ENCODE measurements at regions not wholly inside any gene's neighbourhood (a gene's known extent, or its start where the extent isn't known, plus 50 kb on each side); places are given as distances from the start of the nearest gene placed in this dataset.

DNA sequence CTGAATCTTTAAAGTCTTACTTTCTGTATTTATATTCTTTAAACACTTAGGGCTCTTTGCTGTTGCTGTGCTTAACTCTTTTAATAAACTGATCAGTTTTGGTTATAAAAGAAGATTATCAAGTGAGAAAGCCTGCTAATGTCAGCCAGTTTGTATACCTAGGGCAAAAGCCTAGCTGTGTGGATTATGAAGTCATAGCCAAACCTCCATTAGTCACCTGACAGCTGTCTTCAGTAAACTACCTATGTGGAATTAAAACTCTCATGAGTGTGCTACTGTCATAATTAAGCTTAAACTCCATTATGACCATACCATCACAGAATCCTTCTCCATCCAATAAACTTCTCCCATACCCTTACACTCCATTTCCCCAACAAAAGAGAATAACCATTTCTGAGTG is 762.7 kb downstream of the NTRK3 start:
- H3K27ac ChIP-seq, result no peak overlapping the region
- H3K4me1 ChIP-seq, result no peaks in the 10 kb centered on the region
- TF ChIP-seq CTCF (IDR thresholded peaks at IDR 0.05 in 8 of 11, conservative IDR thresholded peaks at IDR 0.05 in 3 of 11), result no peak
- no peak for TF ChIP-seq POLR2AphosphoS5 (IDR thresholded peaks at IDR 0.05)
- TF ChIP-seq POLR2A (IDR thresholded peaks at IDR 0.05), result no peak
- intact Hi-C loops (cut with DNase I; ENCODE audit: low total_unique reads), result no loop called here
- H3K9me3 ChIP-seq, result peaks cover 0 to 7% (median 1%) of the 10 kb centered on the region in 8 donors
- DNase-seq, result no peak
- no peaks in the 10 kb centered on the region for H3K27me3 ChIP-seq (replicated peaks in 1 of 7)
- H3K4me3 ChIP-seq, result no peak overlapping the region
- H3K36me3 ChIP-seq, result no peaks in the 10 kb centered on the region

DNA sequence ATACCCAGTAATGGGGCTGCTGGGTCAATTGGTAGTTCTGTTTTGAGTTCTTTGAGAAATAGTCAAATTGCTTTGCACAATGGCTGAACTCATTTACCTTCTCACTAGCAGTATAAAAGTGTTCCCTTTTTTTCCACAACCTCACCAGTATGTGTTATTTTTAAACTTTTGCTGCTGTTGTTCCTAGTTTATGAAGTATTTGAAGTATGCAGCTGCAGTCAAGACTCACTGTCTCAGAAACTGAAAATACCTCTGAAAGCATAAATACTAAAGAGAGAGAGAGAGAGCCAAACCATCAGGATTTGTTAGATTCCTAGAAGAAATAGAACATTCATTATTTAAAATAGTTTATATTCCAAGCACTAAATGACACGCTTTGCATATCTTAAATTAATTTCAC is 764.2 kb downstream of the NTRK3 start:
- Histone ChIP-seq H3K27ac (no peak overlapping the region), H3K27me3 (replicated peaks in 1 of 7) (no peaks in the 10 kb centered on the region), H3K36me3 (no peaks in the 10 kb centered on the region), H3K9me3 (peaks cover 0 to 7% (median 1%) of the 10 kb centered on the region in 8 donors), H3K4me3 (no peak overlapping the region), H3K4me1 (no peaks in the 10 kb centered on the region)
- WGBS, 5 donors, result 79 to 97% (median 87%) methylated on average over 1 of the region's 1 CpG
- no peak for TF ChIP-seq POLR2A (IDR thresholded peaks at IDR 0.05)
- no peak for TF ChIP-seq POLR2AphosphoS5 (IDR thresholded peaks at IDR 0.05)
- no peak for TF ChIP-seq CTCF (IDR thresholded peaks at IDR 0.05 in 8 of 11, conservative IDR thresholded peaks at IDR 0.05 in 3 of 11)
- no peak for DNase-seq
- intact Hi-C loops (cut with DNase I; ENCODE audit: low total_unique reads), result no loop called here

DNA sequence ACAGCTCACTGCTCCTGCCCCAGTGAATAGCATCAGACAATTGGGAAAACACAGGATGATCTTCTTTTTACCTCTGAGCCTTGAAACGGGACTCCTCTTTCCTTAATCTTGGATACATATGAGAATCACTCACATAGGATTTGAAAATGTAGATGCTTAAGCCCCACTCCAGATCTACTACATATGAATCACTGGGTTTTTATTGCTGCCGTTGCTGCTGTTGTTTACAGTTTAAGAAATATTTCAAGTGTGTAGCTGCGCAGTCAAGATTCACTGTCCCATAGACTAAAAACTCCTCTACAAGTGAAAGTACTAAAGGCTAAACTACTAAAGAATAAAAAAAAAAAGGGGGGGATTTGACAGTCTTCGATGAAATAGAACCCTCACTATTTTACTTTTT is 765.9 kb downstream of the NTRK3 start:
- TF ChIP-seq POLR2AphosphoS5 (IDR thresholded peaks at IDR 0.05) (no peak), CTCF (IDR thresholded peaks at IDR 0.05 in 8 of 11, conservative IDR thresholded peaks at IDR 0.05 in 3 of 11) (no peak), POLR2A (IDR thresholded peaks at IDR 0.05) (no peak)
- H3K4me3 ChIP-seq, result no peak overlapping the region
- no peaks in the 10 kb centered on the region for H3K4me1 ChIP-seq
- intact Hi-C loops (cut with DNase I; ENCODE audit: low total_unique reads), result no loop called here
- H3K9me3 ChIP-seq, result peaks cover 0 to 7% (median 1%) of the 10 kb centered on the region in 8 donors
- DNase-seq, result no peak
- H3K36me3 ChIP-seq, result no peaks in the 10 kb centered on the region
- 68 to 83% (median 73%) methylated on average over 4 of the region's 4 CpGs for WGBS, 5 donors
- H3K27me3 ChIP-seq (replicated peaks in 1 of 7), result no peaks in the 10 kb centered on the region
- H3K27ac ChIP-seq, result no peak overlapping the region

DNA sequence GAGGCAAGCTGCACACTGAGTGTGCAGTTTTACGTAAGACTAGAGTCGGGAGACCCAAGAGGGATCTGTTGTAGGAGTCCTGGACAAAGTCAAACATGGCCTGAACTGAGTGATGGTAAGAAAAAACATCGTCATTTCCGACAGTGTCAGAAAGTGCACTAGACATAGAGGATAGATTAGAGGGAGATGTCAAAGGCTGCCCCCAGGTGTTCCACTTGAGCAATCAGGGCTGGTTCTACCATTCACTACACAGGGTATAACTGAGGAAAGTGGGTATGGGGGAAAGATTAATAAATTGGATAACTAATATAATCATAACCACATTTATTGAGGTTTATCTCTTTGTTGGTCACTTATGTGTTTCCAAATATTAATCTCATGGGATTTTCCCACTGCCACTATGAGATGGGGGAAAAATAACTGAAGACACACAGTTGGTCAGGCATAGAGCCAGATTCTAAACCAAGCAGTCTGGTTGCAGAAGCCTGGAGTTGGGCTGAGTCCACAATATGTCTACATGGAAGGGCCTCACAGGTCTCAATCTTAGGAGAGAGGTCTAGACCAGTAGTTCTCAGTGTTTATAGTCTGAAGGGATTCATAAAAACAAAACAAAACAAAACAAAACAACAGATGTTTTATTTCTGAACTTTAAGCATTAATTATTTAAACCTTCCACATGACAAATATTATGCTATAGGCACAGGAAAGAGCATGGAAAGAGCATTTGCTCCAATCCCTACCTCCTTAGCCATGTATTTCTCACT is 766.5 kb downstream of the NTRK3 start:
- WGBS, 5 donors, result 79 to 90% (median 82%) methylated on average over 4 of the region's 4 CpGs
- Histone ChIP-seq H3K9me3 (peaks cover 0 to 7% (median 1%) of the 10 kb centered on the region in 8 donors), H3K27me3 (replicated peaks in 1 of 7) (no peaks in the 10 kb centered on the region), H3K27ac (no peak overlapping the region), H3K36me3 (no peaks in the 10 kb centered on the region), H3K4me3 (no peak overlapping the region), H3K4me1 (no peaks in the 10 kb centered on the region)
- TF ChIP-seq POLR2AphosphoS5 (IDR thresholded peaks at IDR 0.05) (no peak), POLR2A (IDR thresholded peaks at IDR 0.05) (no peak), CTCF (IDR thresholded peaks at IDR 0.05 in 8 of 11, conservative IDR thresholded peaks at IDR 0.05 in 3 of 11) (no peak)
- DNase-seq, result no peak
- intact Hi-C loops (cut with DNase I; ENCODE audit: low total_unique reads), result no loop called here
